Stimulated activated CD8-positive, alpha-beta memory T cell treated with anti-CD3 and anti-CD28 coated beads, Interleukin-12 subunit alpha, Interleukin-12 subunit beta, amount 100 ng/mL, for 4 hours (primary cell): ENCODE measurements at regions not wholly inside any gene's neighbourhood (a gene's known extent, or its start where the extent isn't known, plus 50 kb on each side); places are given as distances from the start of the nearest gene placed in this dataset.

Source experiments
- DNase-seq: peaks from one replicate; pipeline ENCODE4 v3.0.0-alpha.2; 2020; ENCODE audit warnings: low read depth

- no peak for DNase-seq
Measured at GRCh38 chr5:96283589-96283988, 149.5 kb downstream of the PCSK1 start.

- no peak for DNase-seq
Measured at GRCh38 chr5:96282020-96282419, 151.0 kb downstream of the PCSK1 start.

- no peak for DNase-seq
Measured at GRCh38 chr5:96280946-96281393, 152.1 kb downstream of the PCSK1 start.

- DNase-seq: no peak
Measured at GRCh38 chr5:96279801-96280542, 153.1 kb downstream of the PCSK1 start.

- DNase-seq: no peak
Measured at GRCh38 chr5:96278981-96279380, 154.1 kb downstream of the PCSK1 start.

GRCh38 chr5:96275051-96275450 is 158.0 kb downstream of the PCSK1 start:
- DNase-seq: no peak

GRCh38 chr5:96265487-96265886 is 167.6 kb downstream of the PCSK1 start:
- DNase-seq: no peak

- DNase-seq: no peak
Measured at GRCh38 chr5:96264047-96264446, 169.0 kb downstream of the PCSK1 start.

GRCh38 chr5:96262105-96262504 is 170.9 kb downstream of the PCSK1 start:
- no peak for DNase-seq

- DNase-seq: no peak
Measured at GRCh38 chr5:96260009-96260408, 173.0 kb downstream of the PCSK1 start.

GRCh38 chr5:96259151-96259772 is 173.8 kb downstream of the PCSK1 start:
- DNase-seq: no peak

GRCh38 chr5:96258692-96259091 is 174.4 kb downstream of the PCSK1 start:
- no peak for DNase-seq

GRCh38 chr5:96257904-96258303 is 175.1 kb downstream of the PCSK1 start:
- no peak for DNase-seq

GRCh38 chr5:96256795-96257470 is 176.1 kb downstream of the PCSK1 start:
- no peak for DNase-seq

GRCh38 chr5:96254980-96255691 is 177.9 kb downstream of the PCSK1 start:
- DNase-seq: no peak

GRCh38 chr5:96253140-96253539 is 179.9 kb downstream of the PCSK1 start:
- DNase-seq: no peak

- DNase-seq: no peak
Measured at GRCh38 chr5:96252596-96252995, 180.5 kb downstream of the PCSK1 start.

GRCh38 chr5:96250782-96251181 is 182.3 kb downstream of the PCSK1 start:
- DNase-seq: no peak

- DNase-seq: no peak
Measured at GRCh38 chr5:96248131-96248530, 184.9 kb downstream of the PCSK1 start.

GRCh38 chr5:96247708-96248107 is 185.3 kb downstream of the PCSK1 start:
- no peak for DNase-seq

GRCh38 chr5:96247097-96247701 is 185.8 kb downstream of the PCSK1 start:
- DNase-seq: no peak
